Mucosa of rectum (tissue), 2 donors: ENCODE measurements at regions not wholly inside any gene's neighbourhood (a gene's known extent, or its start where the extent isn't known, plus 50 kb on each side); places are given as distances from the start of the nearest gene placed in this dataset.
"Not testable (repeated sequence)": the region's sequence is repeated elsewhere in the genome, so short reads cannot be mapped to it uniquely, and the experiment has no call there.

Experiments used
- H3K27ac ChIP-seq, 2 donors: one replicate each; pipeline ENCODE4 v1.7.0; 2013; ENCODE audit warnings: inconsistent platforms in 2 of 2, low read depth in 2 of 2, low read length in 2 of 2
- H3K27me3 ChIP-seq, 2 donors: one replicate each; pipeline ENCODE4 v1.7.0; 2013; ENCODE audit warnings: low read length in 2 of 2; ENCODE audit not compliant: control insufficient read depth in 2 of 2, insufficient read depth in 2 of 2
- H3K36me3 ChIP-seq, 2 donors: one replicate each; pipeline ENCODE4 v1.7.0; 2013; ENCODE audit warnings: low read length in 2 of 2; ENCODE audit not compliant: control insufficient read depth in 2 of 2, insufficient read depth in 2 of 2
- H3K4me1 ChIP-seq, 2 donors: one replicate each; pipeline ENCODE4 v1.7.0; 2013; ENCODE audit warnings: low read length in 2 of 2, mild to moderate bottlenecking in 1 of 2; ENCODE audit not compliant: control insufficient read depth in 2 of 2, insufficient read depth in 2 of 2
- H3K4me3 ChIP-seq, 2 donors: one replicate each; pipeline ENCODE4 v1.7.0; 2013; ENCODE audit warnings: low read length in 2 of 2
- H3K9ac ChIP-seq, 2 donors: one replicate each; pipeline ENCODE4 v1.7.0; 2013; ENCODE audit warnings: low read length in 2 of 2, low read depth in 1 of 2, mild to moderate bottlenecking in 1 of 2
- H3K9me3 ChIP-seq, 2 donors: one replicate each; pipeline ENCODE4 v1.7.0; 2013; ENCODE audit warnings: low read length in 2 of 2; ENCODE audit not compliant: control insufficient read depth in 2 of 2
- donor health status: healthy.
- donor health status: Normal muscosa, but diverticular disease.

- Histone ChIP-seq H3K4me1 (peaks cover 0 to 5% of the 10 kb centered on the region in 2 donors), H3K4me3 (peak overlapping the region; percentile 5 to 14), H3K9me3 (no peaks in the 10 kb centered on the region), H3K27me3 (no peaks in the 10 kb centered on the region), H3K36me3 (no peaks in the 10 kb centered on the region), H3K27ac (no peak overlapping the region), H3K9ac (no peak overlapping the region)
Observed at GRCh38 chr1:163471779-163472650, 150.3 kb downstream of the NUF2 start.

GRCh38 chr1:163472651-163473248 is 151.0 kb downstream of the NUF2 start:
- H3K27ac ChIP-seq: no peak overlapping the region
- H3K9me3 ChIP-seq: no peaks in the 10 kb centered on the region
- H3K27me3 ChIP-seq: no peaks in the 10 kb centered on the region
- H3K4me1 ChIP-seq: peaks cover 0 to 5% of the 10 kb centered on the region in 2 donors
- H3K36me3 ChIP-seq: no peaks in the 10 kb centered on the region
- H3K4me3 ChIP-seq: peak overlapping the region in 1 of 2 donors; percentile 14
- no peak overlapping the region for H3K9ac ChIP-seq

- no peak overlapping the region for H3K27ac ChIP-seq
- H3K4me3 ChIP-seq: no peak overlapping the region
- peaks cover 0 to under 1% of the 10 kb centered on the region in 2 donors for H3K4me1 ChIP-seq
- no peaks in the 10 kb centered on the region for H3K27me3 ChIP-seq
- H3K9me3 ChIP-seq: no peaks in the 10 kb centered on the region
- H3K36me3 ChIP-seq: no peaks in the 10 kb centered on the region
- H3K9ac ChIP-seq: no peak overlapping the region
Observed at GRCh38 chr1:163477276-163477830, 155.6 kb downstream of the NUF2 start.

- not testable (repeated sequence) for H3K9ac ChIP-seq, H3K27ac ChIP-seq, H3K36me3 ChIP-seq, H3K9me3 ChIP-seq, H3K4me3 ChIP-seq, H3K4me1 ChIP-seq, H3K27me3 ChIP-seq
Observed at GRCh38 chr1:163498391-163499330, 176.9 kb downstream of the NUF2 start.

GRCh38 chr1:163504331-163504978 is 182.7 kb downstream of the NUF2 start:
- H3K36me3 ChIP-seq: no peaks in the 10 kb centered on the region
- H3K4me3 ChIP-seq: no peak overlapping the region

GRCh38 chr1:163509114-163509513 is 187.4 kb downstream of the NUF2 start:
- Histone ChIP-seq H3K4me1 (no peaks in the 10 kb centered on the region), H3K27me3 (no peaks in the 10 kb centered on the region), H3K9me3 (no peaks in the 10 kb centered on the region), H3K27ac (no peak overlapping the region), H3K9ac (no peak overlapping the region), H3K4me3 (no peak overlapping the region), H3K36me3 (no peaks in the 10 kb centered on the region)

More at GRCh38 chr1:163504331-163504978, 182.7 kb downstream of the NUF2 start:
- no peaks in the 10 kb centered on the region for H3K9me3 ChIP-seq
- no peaks in the 10 kb centered on the region for H3K4me1 ChIP-seq
- H3K27me3 ChIP-seq: no peaks in the 10 kb centered on the region
- no peak overlapping the region for H3K9ac ChIP-seq
- no peak overlapping the region for H3K27ac ChIP-seq

- no peaks in the 10 kb centered on the region for H3K36me3 ChIP-seq
- no peak overlapping the region for H3K4me3 ChIP-seq
- no peaks in the 10 kb centered on the region for H3K4me1 ChIP-seq
- H3K27ac ChIP-seq: no peak overlapping the region
- H3K27me3 ChIP-seq: no peaks in the 10 kb centered on the region
- H3K9ac ChIP-seq: no peak overlapping the region
- H3K9me3 ChIP-seq: no peaks in the 10 kb centered on the region
Observed at GRCh38 chr1:163512349-163512989, 190.7 kb downstream of the NUF2 start.

GRCh38 chr1:163523375-163524029 is 201.7 kb downstream of the NUF2 start:
- Histone ChIP-seq H3K9ac (no peak overlapping the region), H3K27me3 (no peaks in the 10 kb centered on the region), H3K4me1 (no peaks in the 10 kb centered on the region), H3K4me3 (no peak overlapping the region), H3K27ac (no peak overlapping the region), H3K9me3 (no peaks in the 10 kb centered on the region), H3K36me3 (no peaks in the 10 kb centered on the region)
